KMS-11 (cell line): ENCODE measurements at regions not wholly inside any gene's neighbourhood (a gene's known extent, or its start where the extent isn't known, plus 50 kb on each side); places are given as distances from the start of the nearest gene placed in this dataset.

ENCODE experiments used
- H2AFZ ChIP-seq: fragments of 200-600 bp; sonication (generic); 2 replicates; pipeline ENCODE4 v1.6.1; 2016; ENCODE audit warnings: antibody characterized with exemption, mixed run types, low read depth
- H3K27ac ChIP-seq: fragments of 200-600 bp; sonication (generic); 2 replicates; pipeline ENCODE4 v1.6.1; 2016; ENCODE audit warnings: mild to moderate bottlenecking, mixed run types
- H3K27me3 ChIP-seq: fragments of 200-600 bp; sonication (generic); 2 replicates; pipeline ENCODE4 v1.6.1; 2017; ENCODE audit warnings: mild to moderate bottlenecking, low read depth, mixed run types, moderate library complexity; ENCODE audit not compliant: insufficient read depth
- H3K36me3 ChIP-seq: fragments of 200-600 bp; sonication (generic); 2 replicates; pipeline ENCODE4 v1.6.1; 2017; ENCODE audit warnings: mild to moderate bottlenecking, mixed run types; ENCODE audit not compliant: insufficient read depth
- H3K4me1 ChIP-seq: fragments of 200-600 bp; sonication (generic); 2 replicates; pipeline ENCODE4 v1.6.1; 2016; ENCODE audit warnings: mild to moderate bottlenecking, low read depth, mixed run types; ENCODE audit not compliant: poor library complexity, severe bottlenecking
- H3K4me2 ChIP-seq: fragments of 200-600 bp; sonication (generic); 2 replicates; pipeline ENCODE4 v1.7.0; 2016; ENCODE audit warnings: mild to moderate bottlenecking, mixed run types
- H3K4me3 ChIP-seq: fragments of 200-600 bp; sonication (generic); IDR thresholded peaks from 2 replicates; pipeline ENCODE4 v1.6.1; 2017; ENCODE audit warnings: low read depth, low read length, mixed read lengths; ENCODE audit not compliant: insufficient read depth
- H3K79me2 ChIP-seq: fragments of 200-600 bp; sonication (generic); 2 replicates; pipeline ENCODE4 v1.6.1; 2016; ENCODE audit warnings: low read depth, mixed run types; ENCODE audit not compliant: insufficient read depth
- H3K9ac ChIP-seq: fragments of 200-600 bp; sonication (generic); 2 replicates; pipeline ENCODE4 v1.6.1; 2016; ENCODE audit warnings: mild to moderate bottlenecking, mixed run types
- H4K20me1 ChIP-seq: fragments of 200-600 bp; sonication (generic); 2 replicates; pipeline ENCODE4 v1.6.1; 2016; ENCODE audit warnings: mild to moderate bottlenecking, mixed run types; ENCODE audit not compliant: insufficient read depth
- CTCF ChIP-seq: fragments of 200-600 bp; sonication (generic); conservative IDR thresholded peaks from 2 replicates; pipeline ENCODE4 v1.6.1; 2017; ENCODE audit warnings: low read depth, mild to moderate bottlenecking, antibody characterized with exemption, low read length, moderate library complexity, mixed read lengths

- no peaks in the 10 kb centered on the region for H3K36me3 ChIP-seq
- H3K4me2 ChIP-seq: no peak overlapping the region
- H3K4me1 ChIP-seq: no peaks in the 10 kb centered on the region
- no peak for TF ChIP-seq CTCF
- no peak overlapping the region for H3K4me3 ChIP-seq
- no peak overlapping the region for H3K9ac ChIP-seq
- H4K20me1 ChIP-seq: no peaks in the 10 kb centered on the region
- no peak overlapping the region for H2AFZ ChIP-seq
- no peaks in the 10 kb centered on the region for H3K27me3 ChIP-seq
- no peaks in the 10 kb centered on the region for H3K79me2 ChIP-seq
- H3K27ac ChIP-seq: no peak overlapping the region
These were observed 350.2 kb upstream of the BOD1L1 start for GRCh38 chr4:13977746-13978145.

- Histone ChIP-seq H3K4me1 (no peaks in the 10 kb centered on the region), H3K27ac (no peak overlapping the region), H3K9ac (no peak overlapping the region), H3K4me2 (no peak overlapping the region), H4K20me1 (no peaks in the 10 kb centered on the region), H3K4me3 (no peak overlapping the region), H3K79me2 (no peaks in the 10 kb centered on the region), H2AFZ (no peak overlapping the region), H3K36me3 (no peaks in the 10 kb centered on the region), H3K27me3 (no peaks in the 10 kb centered on the region)
- TF ChIP-seq CTCF: no peak
These were observed 353.1 kb upstream of the BOD1L1 start for GRCh38 chr4:13980317-13981310.

- H3K36me3 ChIP-seq: no peaks in the 10 kb centered on the region
- no peak overlapping the region for H3K4me3 ChIP-seq
- H3K9ac ChIP-seq: no peak overlapping the region
- H3K4me2 ChIP-seq: no peak overlapping the region
- H3K27me3 ChIP-seq: no peaks in the 10 kb centered on the region
- no peaks in the 10 kb centered on the region for H3K4me1 ChIP-seq
- no peaks in the 10 kb centered on the region for H4K20me1 ChIP-seq
- no peak overlapping the region for H2AFZ ChIP-seq
- TF ChIP-seq CTCF: no peak
- no peaks in the 10 kb centered on the region for H3K79me2 ChIP-seq
- no peak overlapping the region for H3K27ac ChIP-seq
These were observed 354.0 kb upstream of the BOD1L1 start for GRCh38 chr4:13981499-13981898.

GRCh38 chr4:13982010-13982409 lies 354.5 kb upstream of the BOD1L1 start:
- H3K79me2 ChIP-seq: no peaks in the 10 kb centered on the region
- H3K27ac ChIP-seq: no peak overlapping the region
- no peaks in the 10 kb centered on the region for H3K36me3 ChIP-seq
- no peaks in the 10 kb centered on the region for H3K27me3 ChIP-seq
- H4K20me1 ChIP-seq: no peaks in the 10 kb centered on the region
- H3K9ac ChIP-seq: no peak overlapping the region
- TF ChIP-seq CTCF: no peak
- H3K4me3 ChIP-seq: no peak overlapping the region
- no peaks in the 10 kb centered on the region for H3K4me1 ChIP-seq
- no peak overlapping the region for H2AFZ ChIP-seq
- H3K4me2 ChIP-seq: no peak overlapping the region
